ENCODE measurements at regions not wholly inside any gene's neighbourhood (a gene's known extent, or its start where the extent isn't known, plus 50 kb on each side); places are given as distances from the start of the nearest gene placed in this dataset.

DNA sequence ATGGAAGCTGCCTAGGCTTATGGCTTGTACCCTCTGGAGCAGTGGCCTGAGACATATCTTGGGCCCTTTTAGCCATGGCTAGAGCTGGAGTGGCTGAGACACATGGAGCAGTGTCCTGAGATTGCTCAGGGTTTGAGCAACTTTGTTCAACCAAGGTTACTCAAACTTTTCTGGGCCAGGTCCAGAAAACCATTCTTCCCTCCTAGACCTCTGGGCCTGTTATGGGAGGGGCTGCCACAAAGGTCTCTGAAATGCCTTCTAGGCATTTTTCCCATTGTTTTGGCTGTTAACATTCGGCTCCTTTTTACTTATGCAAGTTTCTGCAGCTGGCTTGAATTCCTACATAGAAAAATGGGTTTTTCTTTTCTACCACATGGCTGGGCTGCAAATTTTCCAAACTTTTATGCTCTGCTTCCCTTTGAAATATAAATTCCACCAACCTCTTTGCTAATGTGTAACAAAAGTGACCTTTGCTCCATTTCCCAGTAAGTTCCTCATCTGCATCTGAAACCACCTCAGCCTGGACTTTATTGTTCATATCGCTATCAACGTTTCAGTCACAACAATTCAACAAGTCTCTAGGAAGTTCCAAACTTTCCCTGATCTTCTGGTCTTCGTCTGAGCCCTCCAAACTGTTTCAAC, 84.9 kb upstream of the MAP4K3 start:
- Histone ChIP-seq H3K27ac (no peak overlapping the region), H3K4me1 (peaks cover 0 to 21% (median 12%) of the 10 kb centered on the region in 3 donors), H3K4me3 (no peak overlapping the region), H3K9me3 (peaks cover 0 to 13% (median 8%) of the 10 kb centered on the region in 3 donors), H3K36me3 (no peaks in the 10 kb centered on the region), H3K27me3 (no peaks in the 10 kb centered on the region)
- intact Hi-C loops (cut with DNase I) = no loop called here
- TF ChIP-seq POLR2A (IDR thresholded peaks at IDR 0.05) (no peak), CTCF (IDR thresholded peaks at IDR 0.05) (no peak)
- WGBS, 2 donors = 67% methylated on average over 4 of the region's 4 CpGs
- DNase-seq = no peak

- H3K36me3 ChIP-seq = no peaks in the 10 kb centered on the region
- H3K4me3 ChIP-seq = no peak overlapping the region
- TF ChIP-seq POLR2A (IDR thresholded peaks at IDR 0.05) (no peak), CTCF (IDR thresholded peaks at IDR 0.05) (no peak)
- DNase-seq = no peak
- H3K27me3 ChIP-seq = no peaks in the 10 kb centered on the region
- peaks cover 0 to 16% (median 7%) of the 10 kb centered on the region in 3 donors for H3K4me1 ChIP-seq
- intact Hi-C loops (cut with DNase I) = no loop called here
- WGBS, 2 donors = 93 to 100% methylated on average over 2 of the region's 2 CpGs
- peaks cover 0 to 13% (median 8%) of the 10 kb centered on the region in 3 donors for H3K9me3 ChIP-seq
- no peak overlapping the region for H3K27ac ChIP-seq
Observed at GRCh38 chr2:39522518-39522877, 85.4 kb upstream of the MAP4K3 start.

DNA sequence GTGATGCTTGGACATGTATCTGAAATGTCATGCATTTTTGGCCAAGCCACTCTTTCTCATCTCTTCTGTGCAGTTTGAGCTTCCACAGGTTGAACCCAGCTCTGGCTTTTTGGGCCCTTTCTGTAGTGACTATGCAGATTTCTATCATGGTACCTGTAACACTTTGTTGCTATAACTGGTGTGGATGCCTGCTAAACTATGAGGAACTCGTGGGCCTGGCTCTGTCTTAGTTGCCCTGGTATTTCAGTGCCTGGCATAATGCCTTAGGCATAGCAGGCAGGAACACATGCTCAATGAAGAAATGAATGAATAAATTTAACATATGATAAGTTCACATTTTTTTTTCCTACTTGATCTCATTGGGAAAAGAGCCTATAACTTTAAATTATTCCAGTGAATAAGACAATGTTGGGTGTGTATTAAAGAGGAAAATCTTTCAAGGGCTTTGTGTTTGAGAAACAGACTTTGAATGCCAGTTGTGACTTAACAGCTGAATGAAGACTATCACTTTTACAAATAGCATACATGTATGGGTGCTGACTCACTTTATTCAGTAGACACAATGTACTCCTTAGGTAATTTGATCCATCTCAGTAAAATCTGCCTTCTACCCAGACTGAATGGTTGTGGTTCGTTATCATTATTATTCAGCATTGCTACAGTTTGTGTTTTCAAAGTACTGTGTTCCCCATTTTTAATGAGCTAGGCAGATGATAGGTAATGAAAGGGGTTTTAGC, 86.4 kb upstream of the MAP4K3 start:
- H3K9me3 ChIP-seq = peaks cover 0 to 13% (median 8%) of the 10 kb centered on the region in 3 donors
- H3K27ac ChIP-seq = no peak overlapping the region
- no peaks in the 10 kb centered on the region for H3K27me3 ChIP-seq
- no peak overlapping the region for H3K4me3 ChIP-seq
- DNase-seq = no peak
- 34 to 51% methylated on average over 2 of the region's 2 CpGs for WGBS, 2 donors
- TF ChIP-seq POLR2A (IDR thresholded peaks at IDR 0.05) (no peak), CTCF (IDR thresholded peaks at IDR 0.05) (no peak)
- intact Hi-C loops (cut with DNase I) = no loop called here
- peaks cover 0 to 13% (median 6%) of the 10 kb centered on the region in 3 donors for H3K4me1 ChIP-seq
- no peaks in the 10 kb centered on the region for H3K36me3 ChIP-seq

GRCh38 chr2:39524061-39524460, 87.0 kb upstream of the MAP4K3 start:
- peaks cover 0 to 13% (median 8%) of the 10 kb centered on the region in 3 donors for H3K9me3 ChIP-seq
- TF ChIP-seq CTCF (IDR thresholded peaks at IDR 0.05) (no peak), POLR2A (IDR thresholded peaks at IDR 0.05) (no peak)
- 66 to 84% methylated on average over 2 of the region's 2 CpGs for WGBS, 2 donors
- intact Hi-C loops (cut with DNase I) = no loop called here
- no peak overlapping the region for H3K4me3 ChIP-seq
- H3K4me1 ChIP-seq = peaks cover 0 to 13% (median 6%) of the 10 kb centered on the region in 3 donors
- no peaks in the 10 kb centered on the region for H3K36me3 ChIP-seq
- no peaks in the 10 kb centered on the region for H3K27me3 ChIP-seq
- DNase-seq = no peak
- no peak overlapping the region for H3K27ac ChIP-seq
